Stimulated activated CD8-positive, alpha-beta memory T cell treated with anti-CD3 and anti-CD28 coated beads, Interleukin-7, amount 100 ng/mL, for 24 hours (primary cell): ENCODE measurements at regions not wholly inside any gene's neighbourhood (a gene's known extent, or its start where the extent isn't known, plus 50 kb on each side); places are given as distances from the start of the nearest gene placed in this dataset.

ENCODE experiments used
- DNase-seq: peaks from one replicate; pipeline ENCODE4 v3.0.0-alpha.2; 2020; ENCODE audit warnings: low read depth

DNA sequence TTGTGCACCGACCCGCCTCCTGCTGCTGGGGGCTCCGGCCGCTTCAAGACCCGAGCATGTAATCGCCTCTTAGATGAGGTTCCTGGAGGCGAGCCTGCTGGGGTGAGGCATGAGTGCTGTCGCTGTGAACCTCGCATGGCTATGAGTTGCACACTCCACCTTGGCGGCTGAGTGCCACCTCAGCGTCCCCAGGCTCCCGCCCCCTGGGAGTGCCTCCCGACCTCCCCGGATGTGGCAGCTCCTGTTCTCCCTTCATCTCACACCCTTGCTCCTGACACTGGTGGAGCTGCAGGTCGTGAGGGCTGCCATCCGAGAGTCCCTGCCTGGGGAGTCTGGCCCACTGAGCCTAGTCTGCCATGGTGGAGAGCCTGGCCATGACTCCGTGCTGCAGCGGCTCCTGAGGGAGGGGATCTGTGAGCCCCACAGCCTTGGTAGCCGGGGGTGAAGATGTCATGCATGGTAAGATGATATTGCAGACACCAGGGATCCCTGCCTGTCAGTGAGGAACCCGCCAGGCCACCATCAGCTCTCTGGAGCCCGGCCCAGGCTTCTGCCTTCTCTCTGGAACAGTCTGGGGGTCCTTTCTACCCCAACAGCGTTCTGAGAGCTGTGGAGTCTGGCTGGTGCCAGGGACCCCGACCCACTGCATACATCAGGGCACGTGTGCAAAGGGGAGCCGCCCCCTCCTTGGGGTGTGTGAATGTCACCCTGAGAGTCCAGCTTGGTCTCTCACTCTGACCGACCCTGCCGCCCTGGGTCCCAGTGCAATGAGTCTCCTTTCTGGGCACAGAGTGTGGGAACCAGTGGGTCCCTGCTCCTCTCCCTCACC lies 61.6 kb upstream of the HS6ST1 start:
- DNase-seq, result no peak

DNA sequence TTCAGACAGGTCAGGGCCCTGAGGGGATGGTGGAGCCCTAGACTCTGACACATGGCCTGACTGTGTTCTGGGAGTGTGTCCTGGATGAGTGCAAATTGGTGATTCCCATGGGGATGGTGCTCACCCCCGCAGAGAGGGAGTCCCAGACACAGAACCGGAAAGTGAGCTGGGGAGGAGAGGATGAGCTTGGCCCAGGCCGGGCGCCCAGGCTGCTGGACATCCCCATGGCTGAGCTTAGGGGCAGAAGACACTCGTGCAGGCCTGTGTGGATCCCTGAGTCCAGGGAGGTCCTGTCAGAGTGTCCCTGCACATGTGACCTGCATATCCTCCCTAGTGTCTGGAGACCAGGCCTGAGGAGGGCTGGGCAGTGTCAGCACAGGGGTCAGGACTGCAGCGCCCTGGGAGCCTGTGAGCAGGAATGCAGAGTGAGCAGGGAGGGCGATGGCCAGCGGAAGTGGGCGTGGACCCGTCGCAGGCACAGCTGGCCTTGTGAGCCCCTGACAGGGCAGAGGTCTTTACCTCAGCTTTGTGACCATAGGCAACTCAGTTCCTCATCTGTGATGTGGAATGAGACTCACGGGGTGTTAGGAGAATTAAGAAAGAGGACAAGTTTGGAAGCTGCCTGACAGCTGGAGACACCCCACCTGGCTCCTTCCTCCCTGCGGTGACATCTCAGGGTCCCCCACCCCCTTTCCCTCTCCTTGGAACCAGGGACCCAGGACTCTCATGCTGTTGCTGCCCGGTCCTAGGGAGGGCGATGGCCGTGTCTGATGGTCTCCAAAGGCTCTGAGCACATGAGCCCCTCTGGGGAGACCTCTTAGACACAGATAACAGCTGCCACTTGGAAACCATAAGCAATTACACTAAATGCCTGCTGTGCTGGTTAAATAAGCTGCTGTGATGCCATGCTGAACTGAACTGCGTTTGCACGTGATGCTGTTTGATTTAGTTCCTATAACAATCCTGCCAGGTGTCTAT lies 62.6 kb upstream of the HS6ST1 start:
- no peak for DNase-seq

DNA sequence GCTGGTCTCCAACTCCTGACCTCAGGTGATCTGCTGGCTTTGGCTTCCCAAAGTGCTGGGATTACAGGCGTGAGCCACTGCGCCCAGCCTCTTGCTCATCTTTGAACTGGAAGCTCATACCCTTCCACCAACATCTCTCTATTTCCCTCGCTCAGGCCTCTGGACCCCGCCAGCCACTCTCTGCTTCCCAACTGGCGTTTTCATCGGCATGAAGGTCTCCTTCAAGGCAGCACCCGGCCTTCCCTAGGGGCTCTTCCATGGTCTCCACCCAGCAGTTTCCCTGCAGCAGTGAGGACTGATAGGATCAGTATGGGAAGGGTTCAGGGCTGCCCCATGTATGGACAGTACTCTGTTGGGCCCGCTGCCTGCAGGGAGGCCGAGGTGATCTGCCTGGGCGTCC lies 65.8 kb upstream of the HS6ST1 start:
- no peak for DNase-seq

DNA sequence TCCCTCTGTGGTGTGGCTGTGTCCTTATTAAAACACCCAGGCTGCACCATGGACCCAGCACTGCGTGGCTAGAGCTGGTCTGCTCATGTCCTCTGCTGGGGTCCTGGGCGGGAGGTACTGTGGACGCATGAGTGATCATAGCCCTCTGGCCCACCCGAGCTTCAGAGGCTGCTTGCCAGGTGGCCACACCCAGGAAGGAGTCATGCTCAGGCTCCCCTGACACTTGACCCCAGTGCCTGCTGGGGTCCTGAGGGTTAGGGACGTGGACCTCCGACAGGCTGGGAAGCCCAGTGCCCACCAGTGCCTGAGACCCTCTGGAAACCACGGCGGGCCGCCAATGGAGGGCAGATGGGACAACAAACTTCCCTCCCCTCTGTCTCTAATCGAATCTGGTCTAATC lies 66.3 kb upstream of the HS6ST1 start:
- DNase-seq, result no peak

DNA sequence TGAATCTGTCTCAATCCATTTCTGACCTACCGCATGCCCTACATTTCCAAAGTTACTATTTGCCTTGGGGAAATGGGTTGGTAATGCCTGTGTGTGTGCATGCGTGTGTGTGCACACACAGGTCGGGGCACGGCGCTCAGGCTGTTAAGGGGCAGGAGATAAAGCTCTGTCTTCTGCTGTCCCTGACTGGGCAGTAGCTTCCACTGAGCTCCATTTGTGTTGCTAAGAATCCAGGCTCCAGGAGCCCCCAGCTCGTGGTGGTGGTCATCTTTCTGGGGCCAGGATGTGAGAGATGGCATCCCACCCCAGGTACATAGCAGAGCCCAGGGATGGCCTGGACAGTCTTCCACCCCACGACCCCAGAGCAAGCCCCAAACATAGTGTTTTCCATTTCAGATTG lies 66.7 kb upstream of the HS6ST1 start:
- DNase-seq, result no peak

DNA sequence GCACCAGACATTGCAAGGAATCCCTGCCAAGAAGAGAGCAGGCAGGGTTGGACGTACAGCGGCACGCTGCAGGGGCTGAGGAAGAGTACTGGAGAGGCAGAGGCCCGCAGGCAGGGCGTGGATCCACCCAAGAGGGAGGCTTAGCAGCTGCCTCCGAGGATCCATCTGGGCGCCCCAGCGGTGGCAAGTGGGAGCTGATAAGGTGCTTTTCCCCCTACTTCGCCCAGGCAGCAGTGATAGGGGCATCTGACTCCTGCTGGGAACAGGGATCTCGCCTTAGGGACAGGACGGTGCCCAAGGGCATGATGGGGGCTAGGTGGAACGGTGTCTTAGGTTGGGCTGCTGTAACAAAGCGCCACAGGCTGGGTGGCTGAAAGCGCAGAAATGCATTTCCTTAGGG lies 67.4 kb upstream of the HS6ST1 start:
- no peak for DNase-seq

DNA sequence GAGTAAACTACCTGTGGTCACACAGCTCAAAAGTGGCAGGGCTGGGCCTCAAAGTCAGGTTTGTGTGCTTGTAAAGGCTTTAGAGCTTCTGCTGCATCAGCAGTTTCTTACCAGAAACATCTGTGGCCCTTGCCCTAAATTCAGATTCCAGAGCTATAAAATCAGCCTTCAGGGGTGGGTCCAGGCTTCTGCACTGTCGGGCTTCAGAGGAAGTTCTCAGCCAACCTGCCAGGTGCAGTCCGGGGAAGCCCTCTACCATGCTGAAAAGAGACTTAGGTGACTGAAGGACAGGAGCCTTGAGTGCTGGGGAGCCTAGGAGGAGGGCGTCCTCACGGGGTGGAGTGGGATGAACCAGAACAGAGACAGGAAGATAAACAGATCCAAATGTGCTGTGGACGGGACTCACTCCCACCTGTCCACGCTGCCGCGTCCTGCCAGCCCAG lies 69.9 kb upstream of the HS6ST1 start:
- DNase-seq, result no peak

DNA sequence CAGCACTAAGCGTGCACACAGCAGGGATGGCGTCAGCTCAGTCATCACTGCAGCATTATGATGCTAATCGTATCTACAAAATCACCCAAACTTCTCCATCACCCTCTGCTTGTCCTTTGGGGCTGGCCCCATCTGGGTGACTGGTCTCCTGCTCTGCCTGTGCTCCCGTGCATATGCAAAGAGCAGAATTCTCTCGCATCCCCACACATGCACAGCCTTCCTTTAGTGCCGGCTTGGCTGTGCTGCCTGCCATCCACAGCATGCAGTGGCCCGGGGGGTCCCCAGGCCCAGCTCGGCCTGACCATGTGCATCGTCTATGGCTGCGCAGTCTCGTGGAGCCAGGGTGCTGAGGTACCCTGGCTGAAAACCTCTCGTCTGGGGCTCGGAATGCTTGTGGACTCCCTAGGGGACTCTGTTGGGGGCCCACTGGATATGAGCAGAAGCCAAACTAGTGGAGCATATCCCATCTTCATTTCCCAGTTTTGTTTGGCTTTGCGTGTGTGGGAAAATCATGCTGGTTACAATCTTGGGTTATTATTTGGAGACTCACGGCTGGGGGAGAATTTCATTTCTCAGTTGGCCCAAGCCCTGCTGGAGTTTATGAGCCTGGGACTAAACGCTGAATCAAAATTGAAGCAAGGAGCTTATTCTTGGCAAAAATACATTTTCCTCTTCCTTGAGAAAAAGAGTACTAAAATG lies 70.9 kb upstream of the HS6ST1 start:
- no peak for DNase-seq

DNA sequence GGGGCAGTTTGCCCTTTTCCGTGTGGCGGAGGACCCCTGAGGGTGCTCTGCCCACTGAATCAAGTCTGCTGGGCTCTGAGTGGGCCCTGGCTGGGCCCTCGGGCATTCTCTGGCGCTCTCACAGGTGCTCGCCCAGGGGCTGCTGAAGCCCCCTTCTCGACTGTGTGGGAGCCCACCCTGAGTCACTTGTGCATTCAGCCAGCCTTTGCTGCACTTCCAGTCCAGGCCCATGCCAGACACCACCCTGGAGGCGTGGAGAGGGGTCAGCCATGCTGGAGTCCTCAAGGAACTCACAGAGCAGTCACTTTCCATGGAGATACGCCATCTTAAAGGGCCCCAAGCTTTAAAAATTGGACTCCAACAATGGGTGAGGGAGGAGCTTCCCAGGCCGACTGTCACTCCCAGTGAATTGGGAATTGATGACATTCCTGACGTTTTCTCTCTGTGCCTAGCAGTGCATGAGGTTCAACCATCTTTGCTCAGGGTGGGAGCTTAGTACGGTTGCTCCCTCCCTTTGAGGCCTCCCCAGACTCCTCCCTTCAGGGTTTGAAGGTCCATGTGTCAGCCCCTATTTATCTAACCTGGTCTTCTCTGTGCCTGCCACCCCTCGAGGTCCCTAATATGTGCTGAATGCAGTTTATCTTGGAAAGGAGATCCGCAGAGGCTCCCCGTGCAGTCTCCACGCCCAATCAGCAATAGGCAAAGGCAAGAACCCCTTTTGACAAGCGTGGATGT lies 71.8 kb upstream of the HS6ST1 start:
- DNase-seq, result no peak

DNA sequence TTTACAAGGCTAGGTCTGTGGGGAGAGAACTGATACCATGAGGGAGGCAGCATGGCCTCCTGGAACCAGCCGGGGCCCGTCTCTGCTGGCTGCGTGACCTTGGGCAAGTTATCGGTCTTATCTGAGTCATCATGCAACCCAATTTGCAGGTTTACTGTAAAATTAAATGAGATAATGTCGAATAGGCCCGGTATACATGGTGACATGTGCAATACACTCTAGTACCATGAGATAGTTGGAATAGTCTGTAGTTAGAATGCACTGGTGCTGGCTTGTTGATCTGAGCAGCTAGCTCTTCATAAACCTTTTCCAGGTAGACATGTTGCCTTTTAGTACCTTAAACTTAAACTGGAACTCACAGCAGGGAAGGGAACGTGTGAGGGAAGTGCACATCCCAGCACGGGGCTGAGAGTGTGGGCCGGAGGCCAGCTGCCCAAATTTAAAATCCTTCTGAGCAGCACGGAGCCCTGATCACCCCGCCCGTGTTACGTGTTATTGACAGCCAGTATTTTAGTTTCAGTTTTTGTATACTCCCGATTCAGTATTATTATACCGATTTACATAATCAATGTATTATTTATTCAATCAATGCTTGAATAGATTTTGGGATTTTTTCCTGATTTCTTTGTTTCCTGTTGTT lies 72.4 kb upstream of the HS6ST1 start:
- DNase-seq, result no peak

DNA sequence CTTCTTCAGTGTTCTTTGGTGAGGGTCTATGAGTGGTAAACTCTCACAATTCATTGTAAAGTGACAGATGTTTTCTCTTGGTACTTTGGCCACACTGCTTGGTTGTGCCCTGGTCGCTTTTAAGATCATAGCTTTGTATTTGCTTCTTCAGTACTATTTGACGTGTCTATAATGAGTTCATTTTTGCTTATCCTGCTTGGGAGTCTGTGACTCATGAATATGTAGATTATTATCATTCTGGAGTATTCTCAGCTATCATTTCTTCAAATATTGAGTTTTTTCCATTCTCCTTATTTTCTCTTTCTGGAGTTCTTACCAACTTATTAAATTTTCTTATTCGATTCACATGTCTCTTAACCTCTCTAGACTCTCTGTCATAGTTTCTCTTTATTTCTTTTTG lies 73.0 kb upstream of the HS6ST1 start:
- no peak for DNase-seq

DNA sequence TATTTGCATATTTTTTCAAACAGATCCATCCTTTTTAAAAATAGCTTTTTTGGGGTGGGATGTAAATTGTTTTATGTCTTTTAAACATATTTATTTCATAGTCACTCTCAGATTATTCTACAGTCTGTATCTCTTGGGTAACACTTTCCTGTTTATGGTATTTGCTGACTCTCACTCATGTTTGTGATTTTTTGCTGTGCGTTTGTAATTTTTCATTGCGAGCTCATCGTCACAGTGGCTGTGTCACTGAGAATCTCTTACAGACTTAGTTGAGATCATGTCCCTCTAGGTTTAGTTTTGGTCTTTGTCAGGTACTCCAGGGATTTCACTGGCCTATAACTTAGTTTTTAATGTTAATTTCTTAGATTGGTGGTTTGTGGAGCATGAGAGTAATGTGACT lies 73.5 kb upstream of the HS6ST1 start:
- no peak for DNase-seq

DNA sequence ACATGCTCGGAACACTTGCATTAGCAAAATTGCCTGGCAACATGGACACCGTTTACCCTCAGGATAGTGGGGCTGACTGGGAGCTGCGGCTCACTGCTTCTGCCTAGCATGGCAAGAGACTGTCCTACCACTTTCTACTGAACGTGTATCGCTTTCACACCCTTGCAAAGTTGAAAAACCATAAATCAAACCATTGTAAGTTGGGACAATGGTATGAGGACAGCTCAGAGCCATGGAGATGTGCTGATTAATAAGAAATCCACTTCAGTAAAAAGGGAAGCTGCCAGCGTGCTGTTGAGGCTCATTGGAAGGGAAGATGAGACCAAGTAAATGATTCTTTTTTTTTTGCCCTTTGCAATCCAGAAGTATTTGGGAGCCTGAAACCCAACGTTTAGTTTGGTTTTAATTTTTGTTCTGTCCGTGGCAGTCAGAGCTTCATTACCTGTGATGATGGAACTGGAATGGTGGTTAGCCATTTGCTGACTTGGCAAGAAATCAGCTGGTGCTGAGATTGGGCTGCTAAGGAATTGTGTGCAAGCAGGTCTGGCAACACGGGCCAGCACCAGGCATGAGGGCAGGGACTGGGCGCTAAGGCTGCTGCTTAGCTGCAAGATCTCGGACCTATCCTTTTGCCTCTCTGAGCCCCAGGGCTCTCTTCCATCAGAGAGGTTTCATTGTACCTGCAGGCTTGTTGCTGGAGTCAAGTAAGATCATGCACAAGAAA lies 75.5 kb upstream of the HS6ST1 start:
- no peak for DNase-seq

DNA sequence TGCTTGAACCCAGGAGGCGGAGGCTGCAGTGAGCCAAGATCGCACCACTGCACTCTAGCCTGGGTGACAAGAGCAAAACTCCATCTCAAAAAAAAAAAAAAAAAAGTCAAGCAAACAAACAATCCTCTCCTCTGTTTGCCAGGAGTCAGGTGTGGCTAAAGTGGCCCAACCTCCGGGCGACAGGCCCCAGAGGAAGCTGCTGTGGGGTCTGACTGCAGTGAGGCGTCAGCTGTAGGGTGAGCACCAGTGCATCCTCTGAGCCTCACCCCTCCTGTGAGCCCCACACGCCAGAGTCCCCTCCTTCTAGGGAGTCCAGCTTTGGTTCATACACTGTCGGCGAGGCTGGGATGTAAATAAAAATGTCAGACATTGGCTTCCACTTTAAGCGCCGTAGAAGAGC lies 76.5 kb upstream of the HS6ST1 start:
- no peak for DNase-seq

DNA sequence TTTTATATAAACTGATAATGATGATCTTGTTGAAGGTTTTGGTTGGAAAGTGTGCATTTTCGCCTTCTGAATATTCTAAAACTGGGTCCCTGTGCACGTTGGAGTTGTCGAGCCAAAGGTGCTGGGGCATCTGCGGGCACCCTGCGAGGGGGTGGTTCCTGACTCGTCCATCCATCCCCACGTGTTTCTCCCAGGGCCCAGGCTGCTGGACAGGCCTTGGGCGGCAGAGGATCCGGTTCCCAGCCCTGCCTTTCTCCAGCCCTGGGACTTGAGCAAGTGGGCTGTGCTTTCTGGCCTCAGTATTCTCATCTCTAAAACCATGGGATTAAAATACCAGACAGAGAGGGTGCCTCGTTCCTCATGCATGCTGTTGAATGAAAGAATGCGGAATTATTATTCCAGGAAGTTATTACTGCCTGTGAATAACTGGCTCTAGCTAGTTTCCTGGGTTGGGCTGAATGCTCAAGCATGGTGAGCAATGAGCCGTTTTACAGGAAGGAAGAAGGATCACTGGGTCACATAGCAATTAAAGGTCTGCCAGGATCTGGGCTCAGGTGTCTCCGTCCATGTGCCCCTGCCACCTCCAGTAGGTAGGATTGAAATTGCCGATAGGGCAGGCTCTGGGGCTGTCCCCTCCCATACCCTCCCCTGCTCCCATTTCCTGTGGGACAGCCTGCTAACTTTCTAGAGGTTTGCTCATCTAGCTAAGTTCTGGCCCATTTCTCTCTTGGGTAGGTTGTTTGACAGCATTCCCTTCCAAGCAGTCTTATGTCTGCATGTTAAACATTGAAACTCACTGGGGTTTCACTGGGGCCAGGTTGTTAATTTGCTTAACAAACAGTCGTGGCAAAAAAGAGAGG lies 77.2 kb upstream of the HS6ST1 start:
- DNase-seq, result no peak

DNA sequence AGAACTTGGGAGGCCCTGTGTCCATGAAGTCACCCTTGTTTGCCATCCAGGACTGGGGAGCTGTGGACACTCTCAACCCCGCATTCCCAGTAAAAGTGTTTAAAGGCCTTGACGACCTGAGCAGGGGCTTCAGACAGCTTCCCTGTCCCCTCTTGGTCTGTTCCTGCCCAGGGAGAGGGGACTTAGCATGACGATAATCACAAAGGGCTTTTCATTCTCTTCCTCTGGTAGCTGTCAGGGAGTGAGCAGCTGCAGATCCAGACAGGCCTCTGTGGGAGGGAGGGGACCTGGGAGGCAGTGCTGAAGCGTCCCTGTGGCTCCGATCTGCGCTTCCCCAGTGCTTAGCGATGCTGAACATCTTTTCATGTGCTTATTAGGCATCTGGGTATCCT lies 77.8 kb upstream of the HS6ST1 start:
- no peak for DNase-seq

DNA sequence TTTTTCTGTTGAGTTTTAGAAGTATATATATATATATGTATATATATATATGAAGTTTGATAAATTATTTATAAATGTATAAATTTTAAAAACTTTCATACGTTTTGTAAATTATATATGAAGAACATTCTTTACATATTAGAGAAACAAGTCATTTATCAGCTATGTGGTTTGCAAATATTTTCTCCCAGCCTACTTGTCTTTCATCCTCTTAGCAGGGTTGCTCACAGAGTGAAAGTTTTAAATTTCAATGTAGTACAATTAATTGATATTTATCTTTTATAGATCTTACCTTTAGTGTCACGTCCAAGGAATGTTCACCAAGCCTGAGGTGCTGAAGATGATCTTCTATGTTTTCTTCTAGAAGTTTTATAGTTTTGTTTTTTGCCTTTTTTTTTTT lies 78.3 kb upstream of the HS6ST1 start:
- DNase-seq, result no peak

DNA sequence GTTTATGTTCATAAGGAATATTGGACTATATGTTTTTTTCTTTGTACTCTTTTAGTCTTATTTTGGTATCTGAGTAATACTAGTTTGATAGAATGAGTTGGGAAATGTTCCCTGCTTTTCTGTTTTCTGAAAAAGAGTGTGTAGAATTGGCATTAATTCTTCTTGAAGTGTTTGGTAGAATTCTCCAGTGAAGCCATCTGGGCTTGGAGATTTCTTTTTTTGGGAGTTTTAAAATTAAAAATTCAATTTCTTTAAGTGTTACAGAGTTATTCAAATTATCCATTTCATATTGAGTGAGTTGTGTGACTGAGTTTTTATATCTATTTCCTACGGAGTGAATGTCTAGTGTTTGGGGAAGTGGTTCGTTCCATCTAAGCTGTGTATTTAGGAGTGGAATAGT lies 80.6 kb upstream of the HS6ST1 start:
- DNase-seq, result no peak

DNA sequence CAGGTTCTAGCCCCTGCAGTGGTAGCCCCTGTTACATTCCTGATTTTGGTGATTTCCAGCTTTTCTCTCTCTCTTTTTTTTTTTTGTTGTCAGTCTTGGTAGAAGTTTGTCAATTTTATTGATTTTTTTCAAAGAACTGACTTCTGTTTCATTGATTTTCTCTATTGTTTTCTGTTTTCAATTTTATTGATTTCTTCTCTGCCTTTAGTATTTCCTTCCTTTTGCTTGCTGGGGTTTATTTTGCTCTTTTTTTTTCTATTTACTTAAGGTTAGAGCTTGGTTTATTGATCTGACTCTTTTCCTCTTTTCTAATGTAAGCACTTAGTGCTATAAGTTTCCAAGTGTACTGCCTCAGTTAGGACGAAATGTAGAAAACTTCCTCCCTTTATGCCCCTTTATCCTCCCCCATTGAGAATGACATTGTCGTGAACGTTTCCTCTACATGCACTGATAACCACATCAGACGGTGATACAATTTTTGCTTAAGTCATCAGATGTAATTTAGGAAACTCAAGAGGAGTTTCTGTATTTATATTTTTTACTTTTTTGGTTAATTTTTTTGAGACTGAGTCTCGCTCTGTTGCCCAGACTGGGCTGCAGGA lies 81.1 kb upstream of the HS6ST1 start:
- DNase-seq, result no peak
